ENCODE measurements at regions not wholly inside any gene's neighbourhood (a gene's known extent, or its start where the extent isn't known, plus 50 kb on each side); places are given as distances from the start of the nearest gene placed in this dataset.

- no peak for DNase-seq
Observed at GRCh38 chr13:88908961-88909441, 1237.8 kb downstream of the SLITRK5 start.

GRCh38 chr13:88919970-88920628 lies 1248.9 kb downstream of the SLITRK5 start:
- DNase-seq = no peak

- no peak for DNase-seq
Observed at GRCh38 chr13:88925954-88926353, 1254.8 kb downstream of the SLITRK5 start.

GRCh38 chr13:88926890-88927502 lies 1255.8 kb downstream of the SLITRK5 start:
- no peak for DNase-seq

GRCh38 chr13:88932950-88933349 lies 1261.8 kb downstream of the SLITRK5 start:
- DNase-seq = no peak

GRCh38 chr13:88937384-88937783 lies 1266.2 kb downstream of the SLITRK5 start:
- DNase-seq = no peak

- no peak for DNase-seq
Observed at GRCh38 chr13:88945793-88946192, 1274.6 kb downstream of the SLITRK5 start.

- DNase-seq = no peak
Observed at GRCh38 chr13:88948501-88948900, 1277.3 kb downstream of the SLITRK5 start.

GRCh38 chr13:88958821-88959220 lies 1287.7 kb downstream of the SLITRK5 start:
- no peak for DNase-seq

GRCh38 chr13:88976466-88976865 lies 1305.3 kb downstream of the SLITRK5 start:
- no peak for DNase-seq

- DNase-seq = no peak
Observed at GRCh38 chr13:88978607-88979006, 1307.4 kb downstream of the SLITRK5 start.

GRCh38 chr13:88979465-88980175 lies 1308.4 kb downstream of the SLITRK5 start:
- no peak for DNase-seq

- no peak for DNase-seq
Observed at GRCh38 chr13:89003656-89004055, 1332.5 kb downstream of the SLITRK5 start.

GRCh38 chr13:89011615-89012014 lies 1340.4 kb downstream of the SLITRK5 start:
- no peak for DNase-seq

- no peak for DNase-seq
Observed at GRCh38 chr13:89027694-89028306, 1356.6 kb downstream of the SLITRK5 start.

GRCh38 chr13:89029062-89029461 lies 1357.9 kb downstream of the SLITRK5 start:
- no peak for DNase-seq

GRCh38 chr13:89034015-89034414 lies 1362.8 kb downstream of the SLITRK5 start:
- no peak for DNase-seq

GRCh38 chr13:89052699-89053098 lies 1381.5 kb downstream of the SLITRK5 start:
- no peak for DNase-seq

- no peak for DNase-seq
Observed at GRCh38 chr13:89053418-89053817, 1382.2 kb downstream of the SLITRK5 start.

GRCh38 chr13:89057274-89057673 lies 1386.1 kb downstream of the SLITRK5 start:
- no peak for DNase-seq

GRCh38 chr13:89057862-89058261 lies 1386.7 kb downstream of the SLITRK5 start:
- DNase-seq = no peak

GRCh38 chr13:89061821-89062220 lies 1390.7 kb downstream of the SLITRK5 start:
- no peak for DNase-seq

GRCh38 chr13:89066868-89067466 lies 1395.8 kb downstream of the SLITRK5 start:
- DNase-seq = no peak

All from activated T-cell treated with anti-CD3 and anti-CD28 coated beads, Interleukin-2, amount 50 U/mL, for 1 hour (primary cell).